ENCODE measurements at regions not wholly inside any gene's neighbourhood (a gene's known extent, or its start where the extent isn't known, plus 50 kb on each side); places are given as distances from the start of the nearest gene placed in this dataset.
"Not testable (repeated sequence)": the region's sequence is repeated elsewhere in the genome, so short reads cannot be mapped to it uniquely, and the experiment has no call there.

GRCh38 chr6:144482142-144482541 is 197.0 kb downstream of the UTRN start:
- no peaks in the 10 kb centered on the region for H3K9me3 ChIP-seq
- intact Hi-C loops (cut with DNase I; ENCODE audit: low total_unique reads) = loop anchor here (5.0 kb wide), 3 partner anchors 195 to 380 kb away; partner anchors contain the start of gene UTRN
- DNase-seq = peak; percentile 76 to 83
- H3K4me3 ChIP-seq = no peak overlapping the region
- H3K36me3 ChIP-seq = peaks cover 14 to 22% (median 20%) of the 10 kb centered on the region in 3 donors
- H3K27ac ChIP-seq = peak overlapping the region in 1 of 2 donors; percentile 44
- TF ChIP-seq CTCF (IDR thresholded peaks at IDR 0.05) = peak; percentile 50 to 65
- no peaks in the 10 kb centered on the region for H3K27me3 ChIP-seq
- H3K4me1 ChIP-seq = peaks cover 4 to 42% (median 29%) of the 10 kb centered on the region in 4 donors

- TF ChIP-seq CTCF (IDR thresholded peaks at IDR 0.05) = no peak
- H3K4me1 ChIP-seq = peaks cover 1 to 15% (median 8%) of the 10 kb centered on the region in 4 donors
- H3K9me3 ChIP-seq = no peaks in the 10 kb centered on the region
- H3K27me3 ChIP-seq = no peaks in the 10 kb centered on the region
- peaks cover 44 to 54% (median 46%) of the 10 kb centered on the region in 3 donors for H3K36me3 ChIP-seq
- H3K27ac ChIP-seq = no peak overlapping the region
- intact Hi-C loops (cut with DNase I; ENCODE audit: low total_unique reads) = no loop called here
- no peak overlapping the region for H3K4me3 ChIP-seq
- no peak for DNase-seq
Observed at GRCh38 chr6:144485531-144485930, 200.4 kb downstream of the UTRN start.

- peaks cover 68 to 74% (median 69%) of the 10 kb centered on the region in 3 donors for H3K36me3 ChIP-seq
- intact Hi-C loops (cut with DNase I; ENCODE audit: low total_unique reads) = no loop called here
Observed at GRCh38 chr6:144488590-144488989, 203.5 kb downstream of the UTRN start.

GRCh38 chr6:144493035-144493910 is 208.1 kb downstream of the UTRN start:
- Histone ChIP-seq H3K27me3 (no peaks in the 10 kb centered on the region), H3K4me1 (peaks cover 0 to 11% (median 0%) of the 10 kb centered on the region in 4 donors), H3K9me3 (no peaks in the 10 kb centered on the region), H3K27ac (no peak overlapping the region), H3K36me3 (peaks cover 52 to 80% (median 68%) of the 10 kb centered on the region in 3 donors), H3K4me3 (no peak overlapping the region)
- TF ChIP-seq CTCF (IDR thresholded peaks at IDR 0.05) = no peak
- intact Hi-C loops (cut with DNase I; ENCODE audit: low total_unique reads) = no loop called here
- no peak for DNase-seq

More at GRCh38 chr6:144488590-144488989, 203.5 kb downstream of the UTRN start:
- no peak overlapping the region for H3K27ac ChIP-seq
- no peak overlapping the region for H3K4me3 ChIP-seq
- peaks cover 0 to 8% (median 0%) of the 10 kb centered on the region in 4 donors for H3K4me1 ChIP-seq
- no peak for TF ChIP-seq CTCF (IDR thresholded peaks at IDR 0.05)
- no peaks in the 10 kb centered on the region for H3K9me3 ChIP-seq
- H3K27me3 ChIP-seq = no peaks in the 10 kb centered on the region
- DNase-seq = no peak

- intact Hi-C loops (cut with DNase I; ENCODE audit: low total_unique reads); H3K4me3 ChIP-seq; H3K27me3 ChIP-seq; DNase-seq; H3K9me3 ChIP-seq; H3K27ac ChIP-seq: not testable (repeated sequence)
- peaks cover 0 to 11% (median 0%) of the 10 kb centered on the region in 4 donors for H3K4me1 ChIP-seq
- H3K36me3 ChIP-seq = peaks cover 39 to 80% (median 66%) of the 10 kb centered on the region in 3 donors
Observed at GRCh38 chr6:144495076-144495475, 209.9 kb downstream of the UTRN start.

GRCh38 chr6:144497650-144498049 is 212.5 kb downstream of the UTRN start:
- no peak for DNase-seq
- Histone ChIP-seq H3K36me3 (peaks cover 26 to 65% (median 51%) of the 10 kb centered on the region in 3 donors), H3K4me1 (peaks cover 0 to 11% (median 0%) of the 10 kb centered on the region in 4 donors), H3K27me3 (no peaks in the 10 kb centered on the region), H3K27ac (no peak overlapping the region), H3K9me3 (no peaks in the 10 kb centered on the region), H3K4me3 (no peak overlapping the region)
- no peak for TF ChIP-seq CTCF (IDR thresholded peaks at IDR 0.05)
- intact Hi-C loops (cut with DNase I; ENCODE audit: low total_unique reads) = no loop called here

Data from tibial artery (tissue), 4 donors.